NCI-H146 treated with DMSO at 0.1 percent for 48 hours (cell line): ENCODE measurements at regions not wholly inside any gene's neighbourhood (a gene's known extent, or its start where the extent isn't known, plus 50 kb on each side); places are given as distances from the start of the nearest gene placed in this dataset.

Experiments
- DNase-seq: peaks from one replicate; lab custom pipeline; 2025; ENCODE audit not compliant: unreplicated experiment; lab: John Stamatoyannopoulos, UW

DNA sequence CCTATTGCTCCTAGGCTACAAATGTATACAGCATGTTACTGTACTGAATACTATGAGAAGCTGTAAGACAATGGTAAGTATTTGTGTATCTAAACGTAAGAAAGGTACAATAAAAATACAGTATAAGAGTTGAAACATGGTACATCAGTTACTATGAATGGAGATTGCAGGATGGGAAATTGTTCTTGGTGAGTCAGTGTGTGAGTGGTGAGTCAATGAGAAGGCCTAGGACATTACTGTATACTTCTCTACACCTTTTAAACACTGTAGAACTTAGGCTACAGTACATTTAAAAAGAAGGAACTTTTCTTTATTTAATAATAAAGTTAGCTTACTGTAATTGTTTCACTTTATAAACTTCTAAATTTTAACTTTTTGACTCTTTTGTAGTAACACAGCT lies 2603.2 kb downstream of the PCDH7 start:
- no peak for DNase-seq

DNA sequence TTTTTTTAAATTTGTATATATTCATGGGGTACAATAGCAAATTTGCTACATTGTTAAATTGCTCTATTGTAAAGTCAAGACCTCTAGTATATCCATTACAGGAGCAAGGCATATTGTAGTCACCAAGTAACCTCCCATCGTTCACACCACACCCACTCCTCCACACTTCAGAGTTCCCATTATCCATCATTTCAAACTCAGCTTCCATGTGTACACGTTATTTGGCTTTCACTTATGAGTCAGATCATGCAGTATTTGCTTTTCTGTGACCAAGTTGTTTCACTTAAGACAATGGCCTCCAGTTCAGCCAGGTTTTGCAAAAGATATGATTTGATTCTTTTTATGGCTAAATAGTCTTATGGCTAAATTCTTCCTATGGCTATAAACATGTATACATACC lies 2614.2 kb downstream of the PCDH7 start:
- no peak for DNase-seq

DNA sequence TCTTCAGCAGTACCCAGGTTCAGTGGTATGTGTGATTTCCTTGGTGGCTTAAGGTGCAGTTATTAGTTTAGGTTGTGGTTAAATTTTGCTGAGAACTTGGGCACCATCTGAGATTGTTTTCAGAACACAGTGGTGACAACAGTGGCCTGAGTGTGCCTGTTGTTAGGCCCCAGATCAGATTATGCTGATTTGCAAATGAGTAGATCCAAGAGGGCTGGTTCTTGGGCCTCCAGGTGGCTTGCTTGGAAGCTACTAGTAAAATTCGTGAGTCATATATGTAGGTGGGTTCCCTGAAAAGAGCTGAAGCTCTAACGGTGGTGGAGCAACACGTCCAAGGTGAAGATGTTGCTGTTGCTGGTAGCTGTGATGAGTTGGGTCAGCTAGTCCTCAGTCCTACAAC lies 2619.6 kb downstream of the PCDH7 start:
- no peak for DNase-seq

DNA sequence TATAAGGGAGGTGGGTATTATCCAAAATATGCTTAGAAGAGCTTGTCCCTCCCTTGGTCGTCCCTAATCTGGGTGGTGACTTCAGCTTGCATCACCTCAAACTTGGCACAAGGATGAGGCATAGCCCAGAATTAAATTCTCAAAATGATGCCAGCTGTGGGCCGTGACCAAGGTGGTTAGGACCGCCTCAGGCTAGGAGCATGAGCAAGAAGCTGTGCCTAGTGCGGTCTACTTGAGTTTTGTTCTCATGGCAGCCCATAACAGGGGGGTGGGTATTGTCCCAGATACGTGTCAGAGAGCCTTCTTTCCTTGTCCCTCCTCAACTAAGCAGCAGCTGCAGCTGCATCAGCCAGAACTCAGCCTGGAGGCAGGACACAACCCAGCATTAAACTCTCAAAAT lies 2620.0 kb downstream of the PCDH7 start:
- no peak for DNase-seq

DNA sequence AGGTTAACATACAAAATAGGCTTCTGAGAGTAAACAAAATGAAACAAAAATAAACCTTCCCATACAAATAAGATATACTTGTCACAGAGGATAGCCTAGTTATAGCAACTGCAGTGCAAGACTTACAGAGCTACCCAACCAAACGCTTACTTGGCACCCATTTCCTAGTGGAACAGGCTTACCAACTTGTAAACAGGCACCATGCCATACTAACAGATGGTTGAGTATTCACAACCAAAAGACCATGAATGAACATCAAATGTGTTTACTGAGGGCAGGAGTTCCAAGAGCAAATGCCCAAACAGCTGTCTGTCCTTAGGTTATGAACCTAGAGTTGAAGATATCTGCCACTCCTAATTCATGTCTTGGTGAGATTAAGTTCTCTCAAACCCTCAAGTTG lies 2629.2 kb downstream of the PCDH7 start:
- no peak for DNase-seq

DNA sequence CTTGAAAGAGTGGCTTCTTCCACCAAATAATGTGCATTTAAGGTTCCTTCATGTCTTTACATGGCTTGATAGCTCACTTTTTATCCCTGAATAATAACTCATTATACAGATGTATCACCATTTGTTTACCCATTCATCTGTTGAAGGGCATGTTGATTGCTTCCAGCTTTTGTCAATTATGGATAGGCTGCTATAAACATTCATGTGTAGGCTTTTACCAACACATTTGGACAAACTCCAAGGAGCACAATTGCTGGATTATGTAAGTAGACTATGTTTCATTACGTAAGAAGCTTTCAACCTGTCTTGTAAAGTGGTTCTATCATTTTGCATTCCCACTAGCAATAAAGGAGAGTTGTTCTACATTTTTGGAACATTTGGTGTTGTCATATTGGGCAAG lies 2637.0 kb downstream of the PCDH7 start:
- no peak for DNase-seq

DNA sequence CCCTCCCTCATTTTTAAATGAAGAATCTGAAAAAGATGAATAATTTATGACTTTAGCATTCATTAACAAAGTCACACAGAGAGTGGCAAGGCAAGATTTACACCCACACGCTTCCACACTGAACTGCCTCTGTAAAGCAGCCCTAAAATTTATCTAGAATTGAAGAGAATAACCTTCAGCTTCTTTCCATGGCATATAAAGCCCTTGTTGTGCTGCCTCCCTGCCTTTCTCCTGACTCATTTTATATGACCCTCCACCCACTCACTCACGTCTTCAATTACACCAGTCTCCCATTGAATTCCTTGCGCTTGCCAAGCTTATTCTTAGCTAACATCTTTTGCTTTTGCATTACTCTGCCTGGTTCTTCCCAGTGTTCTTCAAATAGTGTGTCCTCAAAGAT lies 2649.3 kb downstream of the PCDH7 start:
- no peak for DNase-seq

DNA sequence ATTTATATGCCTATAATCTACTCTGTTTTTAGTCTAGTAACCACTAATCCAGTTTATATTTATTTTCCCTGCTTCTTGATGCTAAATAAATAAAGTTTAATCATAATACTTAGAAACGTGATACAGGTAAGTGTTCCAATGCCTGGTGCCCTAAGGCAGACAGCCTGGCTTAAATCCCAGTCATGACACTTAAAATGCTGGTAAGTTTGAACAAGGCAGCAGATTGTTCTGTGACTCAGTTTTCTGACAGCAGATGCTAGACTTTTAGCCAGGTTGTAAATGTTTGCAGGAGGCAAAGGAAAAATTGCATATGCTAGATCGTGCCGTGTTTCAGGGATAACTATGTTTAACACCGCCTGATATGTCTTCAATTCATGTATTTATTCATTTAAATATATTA lies 2661.6 kb downstream of the PCDH7 start:
- no peak for DNase-seq

DNA sequence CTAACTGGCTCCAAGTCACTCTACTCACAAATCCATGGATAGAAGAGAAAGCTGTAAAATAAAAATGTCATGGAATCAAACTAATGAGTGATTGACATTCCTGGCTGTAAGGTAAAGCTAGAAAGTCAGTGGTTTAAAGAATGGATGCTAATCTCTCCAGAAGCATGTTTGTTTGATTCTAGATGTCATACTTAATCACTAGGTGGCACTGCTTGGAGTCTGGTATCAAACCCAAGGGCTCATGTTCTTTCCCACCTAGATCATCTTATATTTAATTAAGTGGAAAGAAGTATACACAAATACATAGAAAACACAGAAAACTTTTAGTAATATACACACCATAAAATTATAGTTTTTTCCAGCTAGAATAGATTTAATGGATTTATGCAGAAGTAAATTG lies 2666.6 kb downstream of the PCDH7 start:
- no peak for DNase-seq

DNA sequence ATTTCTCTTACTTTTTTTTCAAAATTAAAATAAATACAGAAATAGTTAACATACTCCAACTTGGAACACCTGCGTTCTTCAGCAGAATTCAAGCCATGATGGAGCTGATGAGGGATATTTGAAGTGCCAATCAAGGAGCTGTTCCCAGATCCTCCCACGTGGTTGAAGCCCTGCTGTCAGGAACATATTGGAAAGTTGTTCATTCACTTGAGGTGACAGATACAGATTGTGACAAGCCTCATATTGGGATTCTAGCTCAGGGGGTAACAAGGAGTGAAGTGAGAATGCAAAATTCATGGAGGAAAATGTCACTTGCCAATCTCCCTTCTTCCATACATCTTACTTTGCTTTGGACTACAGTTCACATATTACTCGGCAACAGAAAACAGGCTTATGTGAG lies 2670.8 kb downstream of the PCDH7 start:
- no peak for DNase-seq

DNA sequence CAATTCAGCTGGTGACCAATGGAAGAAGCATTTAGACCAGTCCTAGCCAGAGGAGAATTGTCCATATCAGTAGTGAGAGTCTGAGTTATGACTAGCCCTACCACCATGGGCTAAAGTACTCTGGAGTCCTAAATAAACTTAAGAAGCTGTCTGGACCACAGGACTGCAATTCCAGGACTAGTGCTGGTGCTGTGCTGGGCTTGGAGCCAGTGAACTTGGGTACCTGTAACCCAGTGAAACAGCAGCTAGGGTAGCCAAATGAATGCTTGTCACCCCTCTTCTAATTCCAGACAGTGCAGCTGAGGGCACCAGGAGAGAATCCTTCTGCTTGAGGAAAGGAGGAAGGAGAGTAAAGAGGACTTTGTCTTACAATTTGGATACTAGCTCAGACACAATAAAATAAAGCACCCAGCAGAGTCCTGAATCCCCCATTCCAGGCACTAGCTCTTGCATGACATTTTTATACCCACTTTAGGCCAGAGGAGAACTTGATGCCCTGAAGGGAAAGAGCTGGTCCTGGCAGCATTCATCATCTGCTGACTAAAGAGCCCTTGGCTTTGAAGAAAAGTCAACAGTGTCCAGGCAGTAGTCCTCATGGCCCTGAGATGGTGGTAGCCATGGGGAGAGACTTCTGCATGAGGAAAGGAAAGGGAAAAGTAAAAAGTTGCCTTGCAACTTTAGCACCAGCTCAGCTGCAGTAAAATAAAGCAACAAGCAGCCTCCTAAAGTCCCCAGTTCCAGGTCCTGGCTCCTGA lies 2675.7 kb downstream of the PCDH7 start:
- DNase-seq: no peak

DNA sequence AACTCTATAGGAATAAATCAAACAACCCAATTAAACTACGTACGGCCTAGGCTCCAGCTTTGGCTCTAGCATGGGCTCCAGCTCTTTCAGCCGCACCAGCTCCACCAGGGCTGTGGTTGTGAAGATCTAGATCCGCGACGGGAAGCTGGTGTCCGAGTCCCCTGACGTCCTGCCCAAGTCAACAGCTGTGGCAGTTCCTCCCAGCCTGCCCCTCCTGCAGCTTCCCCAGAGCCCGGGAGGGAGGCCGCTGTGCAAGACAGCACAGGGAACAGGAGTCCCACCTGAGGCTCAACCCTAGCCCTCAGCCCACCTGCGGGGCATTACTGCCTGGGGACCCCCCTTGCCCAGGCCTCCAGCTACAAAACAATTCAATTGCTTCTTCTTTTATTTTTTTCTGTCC lies 2680.3 kb downstream of the PCDH7 start:
- no peak for DNase-seq

DNA sequence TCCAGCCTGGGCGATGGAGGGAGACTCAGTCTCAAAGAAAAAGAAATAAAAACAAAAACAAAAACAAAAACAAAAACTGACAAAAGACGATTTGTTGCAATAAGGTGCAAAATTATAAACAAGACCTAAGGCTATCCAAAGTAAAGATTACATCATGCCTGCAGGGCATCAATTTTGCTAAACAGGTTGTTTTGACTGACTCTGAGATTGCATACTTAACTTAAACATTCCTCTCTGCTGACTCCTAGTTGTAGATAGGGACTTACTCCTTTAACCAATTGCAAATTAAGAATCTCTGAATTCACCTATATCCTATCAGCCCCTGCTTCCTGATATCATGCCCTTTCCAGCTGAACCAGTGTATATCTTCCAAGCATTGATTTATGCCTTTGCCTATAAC lies 2687.3 kb downstream of the PCDH7 start:
- no peak for DNase-seq

DNA sequence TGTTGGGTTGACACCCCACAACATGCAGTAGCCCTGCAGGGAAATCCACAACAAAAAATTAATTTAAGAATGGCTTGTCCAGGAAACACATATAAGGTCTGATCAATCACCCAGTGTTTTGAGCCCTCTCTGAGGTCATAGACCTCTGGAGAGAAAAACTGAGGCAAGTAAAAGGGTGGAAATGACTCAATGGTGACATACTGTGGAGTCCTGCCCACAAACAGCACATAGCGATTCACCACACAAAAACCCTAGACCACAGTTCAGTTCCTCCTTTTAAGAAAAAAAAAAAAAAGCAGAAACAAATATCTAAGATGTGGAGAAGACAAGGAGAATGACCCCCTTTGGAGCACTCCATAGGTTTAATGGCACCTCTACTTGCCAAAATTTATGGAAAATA lies 2691.0 kb downstream of the PCDH7 start:
- no peak for DNase-seq

DNA sequence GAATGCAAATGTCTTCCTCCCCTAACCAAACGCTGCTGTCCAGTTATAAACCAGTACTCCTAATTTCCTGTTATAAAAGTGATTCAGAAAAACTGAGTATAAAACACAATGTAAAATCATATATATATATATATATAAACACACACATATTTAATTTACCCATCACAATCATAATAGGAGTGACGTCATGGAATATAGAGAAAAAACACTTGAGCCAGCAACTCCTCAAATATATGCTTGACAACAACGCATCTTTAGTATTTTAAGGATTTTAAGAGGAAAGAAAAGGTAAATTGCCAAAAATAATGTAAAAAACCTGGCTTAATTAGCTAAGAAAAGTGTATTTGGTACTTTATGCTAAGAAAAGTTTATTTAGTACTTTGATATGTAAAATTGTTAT lies 2701.7 kb downstream of the PCDH7 start:
- DNase-seq: no peak

DNA sequence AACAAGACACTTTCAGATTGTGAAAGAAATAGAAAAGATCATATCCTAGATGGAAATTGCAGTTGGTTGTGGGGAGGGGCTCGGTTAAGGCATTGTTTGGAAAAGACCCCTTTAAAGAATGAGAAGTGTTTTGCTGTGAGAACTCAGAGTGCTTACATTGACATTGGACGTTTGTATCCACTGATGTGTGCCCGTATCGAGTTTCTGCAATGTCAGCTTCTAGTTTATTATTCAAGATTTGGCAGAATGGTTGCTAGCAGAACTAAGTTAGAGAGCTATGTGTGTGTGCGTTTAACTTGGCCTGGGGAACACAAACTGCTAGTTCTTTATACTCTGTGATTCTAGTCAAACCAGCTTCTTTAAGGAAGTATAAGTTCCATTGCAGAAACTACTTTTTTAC lies 2702.5 kb downstream of the PCDH7 start:
- DNase-seq: no peak

DNA sequence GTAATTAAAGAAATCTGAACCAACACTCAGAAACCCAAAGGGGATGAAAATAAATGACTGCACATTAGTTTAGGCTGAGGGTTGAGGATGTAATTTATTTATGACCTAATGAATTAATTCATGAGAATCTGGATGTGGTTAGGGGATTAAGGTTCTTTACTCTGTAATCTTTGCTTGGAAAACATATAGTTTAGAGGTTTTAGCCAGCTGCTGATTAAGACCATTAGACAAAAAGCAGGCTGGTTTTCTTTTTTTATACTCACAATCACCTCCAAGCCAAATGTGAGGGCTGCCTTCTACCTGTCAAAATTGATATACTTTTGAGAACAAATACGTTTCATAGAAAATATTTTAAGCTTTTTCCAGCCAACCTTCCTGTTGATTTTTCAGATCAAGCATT lies 2705.8 kb downstream of the PCDH7 start:
- DNase-seq: no peak

DNA sequence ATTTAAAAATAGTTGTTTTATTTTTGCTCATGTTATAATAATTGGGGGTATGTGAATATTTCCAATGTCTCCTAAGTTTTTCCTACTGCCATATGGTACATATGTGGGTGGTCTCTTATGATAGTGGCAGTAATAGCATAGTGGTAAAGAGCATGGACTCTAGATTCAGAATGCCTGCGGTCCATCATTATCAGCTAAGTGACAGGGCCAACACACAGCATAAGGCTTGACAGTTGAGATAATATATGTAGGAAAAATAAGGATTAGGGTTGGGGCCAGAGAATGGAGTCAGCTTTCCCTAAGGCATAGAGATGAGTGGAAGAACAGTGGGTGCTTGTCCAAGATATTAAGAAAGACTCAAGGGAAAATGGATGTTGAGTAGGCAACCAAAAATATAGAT lies 2707.5 kb downstream of the PCDH7 start:
- no peak for DNase-seq

DNA sequence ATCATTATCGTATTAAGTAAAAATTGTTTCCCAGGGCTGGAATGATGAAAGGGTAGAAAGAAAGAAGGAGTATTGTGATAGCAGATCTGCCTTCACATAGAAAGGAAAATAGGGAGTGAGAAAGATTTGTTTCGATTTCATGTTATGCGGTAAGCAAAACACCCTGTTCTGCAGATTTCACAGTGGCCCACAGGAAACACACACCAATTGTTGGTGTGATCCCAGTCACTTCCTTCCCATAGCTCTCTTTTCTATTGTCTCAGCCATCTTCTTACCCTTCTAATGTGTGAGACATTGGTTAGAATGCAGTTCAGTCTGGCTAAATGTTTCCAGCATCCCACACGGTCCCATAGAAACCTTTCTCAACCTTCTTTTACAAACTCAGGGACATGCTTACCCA lies 2709.8 kb downstream of the PCDH7 start:
- DNase-seq: no peak

DNA sequence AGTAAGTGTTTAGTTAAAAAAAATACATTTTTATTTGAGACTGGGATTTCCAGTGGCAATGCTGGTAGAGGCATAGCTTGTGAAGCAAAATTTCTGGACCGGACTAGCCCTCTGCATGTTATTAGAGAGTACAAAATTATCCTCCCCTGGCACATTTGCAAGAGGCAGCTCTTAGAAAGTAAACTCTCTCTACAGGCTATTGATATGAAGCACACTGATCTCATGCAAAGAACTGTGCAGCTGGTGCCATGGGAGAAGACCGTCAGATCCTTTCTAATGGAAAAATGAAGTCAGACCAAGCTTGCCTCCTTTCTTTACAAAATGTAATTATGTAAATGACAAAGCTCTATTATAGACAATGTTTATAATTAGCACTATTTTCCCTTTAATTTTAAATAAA lies 2717.2 kb downstream of the PCDH7 start:
- no peak for DNase-seq

DNA sequence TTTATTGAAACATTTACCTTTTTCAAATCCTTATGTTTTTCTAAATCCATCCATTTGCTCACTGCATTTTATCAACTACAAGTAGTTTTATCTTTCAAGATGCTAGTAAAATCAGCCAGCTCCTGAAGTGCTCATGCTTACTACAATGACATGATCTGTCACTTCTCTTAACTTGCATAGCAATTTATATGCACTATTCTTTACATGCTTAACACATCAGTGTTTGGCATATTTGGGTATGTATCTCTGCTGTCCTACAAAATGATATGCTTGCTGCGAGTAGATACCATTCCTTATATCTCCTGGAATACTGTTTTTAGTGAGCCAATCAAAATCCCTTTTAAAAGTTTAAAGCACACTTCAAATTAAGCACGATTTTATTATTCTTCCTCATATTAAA lies 2726.8 kb downstream of the PCDH7 start:
- DNase-seq: no peak

DNA sequence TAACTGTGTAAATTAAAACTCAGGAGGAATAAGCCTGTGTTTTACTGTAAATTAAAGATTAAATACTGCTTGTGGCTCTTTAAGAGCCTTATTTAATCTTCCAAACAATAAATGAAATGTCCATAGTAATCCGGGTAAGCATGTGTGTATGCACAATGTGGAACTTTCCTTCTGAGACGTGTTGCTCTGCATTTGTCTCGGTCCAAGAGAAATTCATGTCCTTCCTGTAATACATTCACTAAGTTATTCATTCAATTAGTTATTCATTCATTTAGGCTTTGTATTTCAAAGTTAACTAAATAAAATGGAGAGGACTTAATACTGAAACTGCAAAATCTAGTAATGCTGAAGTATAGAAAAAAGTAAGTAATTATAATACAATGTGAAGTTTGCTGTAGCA lies 2728.8 kb downstream of the PCDH7 start:
- no peak for DNase-seq

DNA sequence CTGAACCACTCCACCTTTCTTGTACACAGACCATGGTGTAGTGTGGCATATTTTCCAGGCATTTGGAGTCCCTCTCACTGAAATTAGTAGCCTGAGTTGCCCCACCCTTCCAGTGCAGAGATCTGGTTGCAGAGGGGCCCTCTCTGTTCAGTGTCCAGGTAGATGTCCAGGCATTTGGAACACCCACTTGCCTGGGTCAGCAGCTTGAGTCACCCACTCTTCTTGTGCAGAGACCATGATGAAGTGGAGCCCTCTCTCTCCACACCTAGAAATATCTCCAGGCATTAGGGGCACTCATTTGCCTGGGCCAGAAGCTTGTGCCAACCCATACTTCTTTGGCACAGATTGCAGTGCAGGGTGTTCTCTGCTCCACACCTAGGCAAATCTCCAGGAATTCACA lies 2733.3 kb downstream of the PCDH7 start:
- DNase-seq: no peak

DNA sequence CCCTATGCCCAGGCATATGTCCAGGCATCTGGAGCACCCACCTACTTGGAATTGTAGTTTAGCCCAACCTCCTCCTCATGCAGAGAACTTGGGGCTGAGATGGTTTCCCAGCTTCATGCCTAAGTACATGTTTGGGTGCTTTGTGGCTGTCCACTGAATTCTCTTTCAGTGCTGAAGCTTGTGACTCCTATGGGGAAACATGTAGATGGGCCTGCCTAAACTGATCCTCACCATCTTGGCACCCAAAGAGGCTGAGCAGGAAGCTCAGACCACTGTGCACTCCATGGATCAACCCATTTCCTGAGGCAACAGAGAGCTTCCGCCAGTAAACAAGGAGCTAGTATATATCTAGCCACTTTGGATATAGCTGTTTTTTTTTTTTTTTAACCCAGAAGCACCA lies 2733.7 kb downstream of the PCDH7 start:
- no peak for DNase-seq
